K562 (cell line): ENCODE measurements at regions not wholly inside any gene's neighbourhood (a gene's known extent, or its start where the extent isn't known, plus 50 kb on each side); places are given as distances from the start of the nearest gene placed in this dataset.

Source experiments
- ATAC-seq: fragments of 200-7000 bp; cut with Tn5 transposase; 3 replicates; pipeline ENCODE4 v1.9.1; 2020; ENCODE audit warnings: moderate library complexity
- BruUV-seq: library from RNA; stranded (reverse); fragments of 400-500 nt; replicated peaks from 2 replicates; lab custom pipeline; 2021; lab: Mats Ljungman, UMichigan
- CTCF ChIA-PET: fragments of 300-600 bp; formaldehyde crosslinking; extraction: SDS; loops from one replicate; lab custom pipeline; 2021; ENCODE audit warnings: low intra/inter-chr PET ratio; lab: Yijun Ruan, JAX
- POLR2A ChIA-PET: fragments of 300-600, 350-650 bp; sonication (Branson Sonifier 250); formaldehyde crosslinking; extraction: SDS; loops from one replicate; lab custom pipeline; 2021; ENCODE audit warnings: antibody characterized with exemption, inconsistent platforms; lab: Yijun Ruan, JAX
- DNase-seq, 4 experiments: peaks; one replicate each; pipeline versions ENCODE4 v3.0.0 to v3.0.0-alpha.2; 2011 to 2018; ENCODE audit warnings: low spot score in 3 of 4, mixed read lengths in 3 of 4; ENCODE audit errors: extremely low read depth in 1 of 4
- FAIRE-seq: peaks from 2 replicates; lab custom pipeline; 2011; peaks lifted over from hg19 to GRCh38; lab: Jason Lieb, UNC
- H2AFZ ChIP-seq: 2 replicates; pipeline ENCODE4 v1.6.0; 2011; ENCODE audit warnings: low read depth, low read length, control low read depth, inconsistent platforms
- H3K27ac ChIP-seq: fragments of 200-600 bp; 3 replicates; pipeline ENCODE4 v1.8.0; 2011; ENCODE audit warnings: low read depth, mild to moderate bottlenecking, control low read depth, inconsistent platforms, low read length, moderate library complexity, mixed read lengths; ENCODE audit errors: extremely low read depth
- H3K27me3 ChIP-seq, 2 experiments: fragments of 300-600 bp in 1 of 2; 2 replicates in 1 of 2; 3 replicates in 1 of 2; pipeline versions ENCODE4 v1.6.0 to v1.8.0; 2011; ENCODE audit warnings: inconsistent platforms in 2 of 2, low read length in 2 of 2, mild to moderate bottlenecking in 1 of 2, mixed read lengths in 1 of 2, moderate library complexity in 1 of 2; ENCODE audit not compliant: control insufficient read depth in 2 of 2, insufficient read depth in 2 of 2
- H3K36me3 ChIP-seq: fragments of 300-600 bp; 3 replicates; pipeline ENCODE4 v1.8.0; 2011; ENCODE audit warnings: mild to moderate bottlenecking, low read length, inconsistent platforms; ENCODE audit not compliant: control insufficient read depth, insufficient read depth
- H3K4me1 ChIP-seq, 2 experiments: fragments of 200-600 bp in 1 of 2; replicated peaks in 1 of 2; 2 replicates in 1 of 2; 3 replicates in 1 of 2; pipeline versions ENCODE4 v1.5.1 to v1.8.0; 2011; ENCODE audit warnings: inconsistent platforms in 2 of 2, low read length in 2 of 2, mild to moderate bottlenecking in 1 of 2, mixed read lengths in 1 of 2, moderate library complexity in 1 of 2; ENCODE audit not compliant: control insufficient read depth in 2 of 2, insufficient read depth in 2 of 2
- H3K4me2 ChIP-seq: 2 replicates; pipeline ENCODE4 v1.6.1; 2011; ENCODE audit warnings: low read length, control low read depth, inconsistent platforms, mixed read lengths; ENCODE audit not compliant: insufficient read depth
- H3K4me3 ChIP-seq: fragments of 200-600 bp; sonication (generic), shearing (Covaris generic); 2 replicates; pipeline ENCODE4 v1.5.1; 2016; ENCODE audit warnings: control low read depth, inconsistent platforms
- H3K79me2 ChIP-seq: fragments of 200-600 bp; 3 replicates; pipeline ENCODE4 v1.8.0; 2011; ENCODE audit warnings: low read length, inconsistent platforms; ENCODE audit not compliant: control insufficient read depth, insufficient read depth
- H3K9ac ChIP-seq, 2 experiments: 2 replicates each; pipeline versions ENCODE4 v1.6.0 to v1.6.1; 2011; ENCODE audit warnings: low read depth in 2 of 2, low read length in 2 of 2, control low read depth in 1 of 2, inconsistent platforms in 1 of 2, mild to moderate bottlenecking in 1 of 2, mixed read lengths in 1 of 2; ENCODE audit not compliant: insufficient read depth in 1 of 2
- H3K9me1 ChIP-seq: one replicate; pipeline ENCODE4 v1.6.0; 2011; ENCODE audit warnings: inconsistent platforms, mild to moderate bottlenecking, low read length, moderate library complexity; ENCODE audit not compliant: control insufficient read depth, insufficient read depth
- H3K9me3 ChIP-seq: replicated peaks from 2 replicates; pipeline ENCODE4 v1.5.1; 2011; ENCODE audit warnings: low read depth, low read length, inconsistent platforms; ENCODE audit not compliant: control insufficient read depth, insufficient read depth
- H4K20me1 ChIP-seq: replicated peaks from 2 replicates; pipeline ENCODE4 v1.6.1; 2011; ENCODE audit warnings: low read length, inconsistent platforms, mixed read lengths; ENCODE audit not compliant: control insufficient read depth, insufficient read depth
- ARID3A ChIP-seq: IDR thresholded peaks from 2 replicates; pipeline ENCODE4 v1.6.1; 2012; ENCODE audit warnings: low read depth, low read length, improper control_type of control experiment, borderline replicate concordance
- ATF1 ChIP-seq, 2 experiments: fragments of 450-650 bp in 1 of 2; IDR thresholded peaks; 2 replicates each; pipeline ENCODE4 v1.6.1; 2016; ENCODE audit warnings: missing compliant biosample characterization in 1 of 2, missing genetic modification characterization in 1 of 2
- CBX1 ChIP-seq: sonication (generic); IDR thresholded peaks from 2 replicates; pipeline ENCODE4 v1.6.1; 2016; ENCODE audit warnings: antibody characterized with exemption, low read depth, mild to moderate bottlenecking
- FIP1L1 ChIP-seq: fragments of 200-400 bp; formaldehyde crosslinking; IDR thresholded peaks from 2 replicates; pipeline ENCODE4 v1.6.1; 2018; ENCODE audit warnings: mild to moderate bottlenecking, low read depth, low read length; ENCODE audit not compliant: poor library complexity, severe bottlenecking
- FOXO4 ChIP-seq: fragments of 450-650 bp; formaldehyde crosslinking; IDR thresholded peaks from 2 replicates; pipeline ENCODE4 v1.4.0; 2020; ENCODE audit warnings: mild to moderate bottlenecking, moderate library complexity
- HMG20A ChIP-seq: fragments of 450-650 bp; formaldehyde crosslinking; conservative IDR thresholded peaks from 2 replicates; pipeline ENCODE4 v1.4.0; 2020; ENCODE audit warnings: mild to moderate bottlenecking, mixed read lengths
- IFI16 ChIP-seq: fragments of 250-450 bp; sonication (Bioruptor Pico); IDR thresholded peaks from 2 replicates; pipeline ENCODE4 v2.1.2; 2022; ENCODE audit warnings: mild to moderate bottlenecking, inconsistent platforms
- MAFG ChIP-seq: fragments of 450-650 bp; conservative IDR thresholded peaks from 2 replicates; pipeline ENCODE4 v1.6.1; 2016; ENCODE audit warnings: missing genetic modification characterization, missing compliant biosample characterization
- MTF1 ChIP-seq: fragments of 250-450 bp; sonication (Bioruptor Pico); IDR thresholded peaks from 2 replicates; pipeline ENCODE4 v1.9.0; 2021; ENCODE audit warnings: moderate library complexity, mild to moderate bottlenecking, inconsistent platforms, borderline replicate concordance
- NEUROD1 ChIP-seq: fragments of 150-350 bp; IDR thresholded peaks from 2 replicates; pipeline ENCODE4 v1.6.1; 2014; ENCODE audit warnings: borderline replicate concordance, low read length, low read depth; ENCODE audit not compliant: partially characterized antibody
- POLR2AphosphoS2 ChIP-seq: IDR thresholded peaks from 2 replicates; pipeline ENCODE4 v1.6.1; 2012; ENCODE audit warnings: low read length, improper control_type of control experiment
- POLR2AphosphoS5 ChIP-seq: IDR thresholded peaks from 2 replicates; pipeline ENCODE4 v1.6.1; 2011; ENCODE audit warnings: mild to moderate bottlenecking, low read depth, low read length, moderate library complexity; ENCODE audit not compliant: control insufficient read depth, insufficient read depth
- PTRF ChIP-seq: fragments of 450-650 bp; IDR thresholded peaks from 2 replicates; pipeline ENCODE4 v1.6.1; 2016; ENCODE audit warnings: mild to moderate bottlenecking, missing genetic modification characterization, missing compliant biosample characterization
- RFX7 ChIP-seq: fragments of 250-450 bp; sonication (Bioruptor Pico); IDR thresholded peaks from 2 replicates; pipeline ENCODE4 v1.5.1; 2021; ENCODE audit warnings: mild to moderate bottlenecking
- RHOXF2B ChIP-seq: fragments of 250-450 bp; sonication (Bioruptor Pico); conservative IDR thresholded peaks from 2 replicates; pipeline ENCODE4 v1.5.1; 2021
- SIN3A ChIP-seq, 2 experiments: fragments of 150-350 bp in 1 of 2; IDR thresholded peaks; 2 replicates each; pipeline ENCODE4 v1.6.1; 2011 to 2016; ENCODE audit warnings: borderline replicate concordance in 2 of 2, low read depth in 2 of 2, low read length in 2 of 2, mild to moderate bottlenecking in 2 of 2, moderate library complexity in 2 of 2; ENCODE audit not compliant: control insufficient read depth in 1 of 2
- SMAD4 ChIP-seq: fragments of 250-450 bp; sonication (Bioruptor Pico); conservative IDR thresholded peaks from 2 replicates; pipeline ENCODE4 v1.8.0; 2021; ENCODE audit warnings: inconsistent platforms, mild to moderate bottlenecking, moderate library complexity
- ZNF212 ChIP-seq: fragments of 450-650 bp; formaldehyde crosslinking; IDR thresholded peaks from 2 replicates; pipeline ENCODE4 v1.4.0; 2020; ENCODE audit warnings: mild to moderate bottlenecking
- ZNF311 ChIP-seq: fragments of 250-450 bp; sonication (Bioruptor Pico); IDR thresholded peaks from 2 replicates; pipeline ENCODE4 v1.4.0; 2020; ENCODE audit warnings: mild to moderate bottlenecking, moderate library complexity
- ZNF589 ChIP-seq: fragments of 200-800 bp; sonication (Bioruptor generic); IDR thresholded peaks from 2 replicates; pipeline ENCODE4 v1.6.1; 2016; ENCODE audit warnings: low read depth, missing genetic modification characterization, missing compliant biosample characterization
- WGBS: fragments of 100-300 bp; shearing (Covaris generic); methylation state at CpG from one replicate; pipeline ENCODE4 v1.1.6; 2016; ENCODE audit warnings: low coverage, mixed read lengths; ENCODE audit not compliant: insufficient coverage; ENCODE audit errors: missing lambda C conversion rate; 5-methylcytosine and 5-hydroxymethylcytosine counted together
- in situ Hi-C: fragments of 300-500 bp; cut with MboI; formaldehyde crosslinking; loops from 4 replicates; pipeline ENCODE4 v1.15.0; 2018; ENCODE audit warnings: inconsistent platforms, mixed read lengths
- intact Hi-C: fragments of 100-400 bp; cut with micrococcal nuclease; formaldehyde crosslinking; loops from 2 replicates; pipeline ENCODE4 v1.14.2; 2022

GRCh38 chr10:44060719-44061118 lies 324.2 kb downstream of the CXCL12 start:
- Histone ChIP-seq H3K9me1 (no peaks in the 10 kb centered on the region), H3K79me2 (no peaks in the 10 kb centered on the region), H3K36me3 (no peaks in the 10 kb centered on the region), H4K20me1 (no peaks in the 10 kb centered on the region; the same call in 1 of the 2 replicates), H2AFZ (no peak overlapping the region), H3K4me1 (no peaks in the 10 kb centered on the region), H3K9ac (no peak overlapping the region), H3K4me3 (no peak overlapping the region), H3K27me3 (peaks cover 4 to 20% of the 10 kb centered on the region in 2 experiments; a peak in 4 of 5 replicates), H3K4me2 (no peak overlapping the region), H3K27ac (no peak overlapping the region)
- ATAC-seq (no peak), DNase-seq (no peak), FAIRE-seq (no peak)
- ChIA-PET CTCF (no interaction called here), POLR2A (no interaction called here)
- intact Hi-C loops = no loop called here
- WGBS = 3% methylated on average over 2 of the region's 2 CpGs
- in situ Hi-C loops = no loop called here
- BruUV-seq = no TSS peak
- no peak for TF ChIP-seq IFI16 (CRISPR knock-in tag)
- TF ChIP-seq SIN3A (IDR thresholded peaks at IDR 0.05; ENCODE audit: borderline replicate concordance in 2 of 2, control insufficient read depth in 1 of 2, low read depth in 2 of 2, low read length in 2 of 2) = no peak
- no peak for TF ChIP-seq FOXO4 (CRISPR knock-in tag)
- no peak for TF ChIP-seq SMAD4 (CRISPR knock-in tag)
- no peak for TF ChIP-seq NEUROD1
- TF ChIP-seq ZNF212 (CRISPR knock-in tag) = no peak
- TF ChIP-seq MTF1 = no peak
- TF ChIP-seq CBX1 = no peak
- no peak for TF ChIP-seq RHOXF2B (CRISPR knock-in tag)
- no peak for TF ChIP-seq FIP1L1
- no peak for TF ChIP-seq HMG20A (CRISPR knock-in tag)
- no peak for TF ChIP-seq RFX7 (CRISPR knock-in tag)
- TF ChIP-seq MAFG (tag) = no peak
- no peak for TF ChIP-seq POLR2AphosphoS5
- no peak for TF ChIP-seq ATF1 (CRISPR knock-in tag; IDR thresholded peaks at IDR 0.05)
- TF ChIP-seq ATF1 (tag; IDR thresholded peaks at IDR 0.05) = no peak
- TF ChIP-seq PTRF = no peak
- TF ChIP-seq ZNF589 (CRISPR knock-in tag) = no peak
- TF ChIP-seq ZNF311 (CRISPR knock-in tag) = no peak
- TF ChIP-seq POLR2AphosphoS2 = no peak
- no peak for TF ChIP-seq ARID3A
- TF ChIP-seq, all 486 proteins: peak for 0
- no peaks in the 10 kb centered on the region for H3K9me3 ChIP-seq
